Colonic mucosa (tissue), 4 donors: ENCODE measurements at regions not wholly inside any gene's neighbourhood (a gene's known extent, or its start where the extent isn't known, plus 50 kb on each side); places are given as distances from the start of the nearest gene placed in this dataset.

Source experiments
- DNase-seq: peaks from one replicate; pipeline ENCODE4 v3.0.0-alpha.2; 2020
- H3K27ac ChIP-seq: fragments of 200-600 bp; one replicate; pipeline ENCODE4 v1.8.0; 2021
- H3K27me3 ChIP-seq: fragments of 200-600 bp; one replicate; pipeline ENCODE4 v1.8.0; 2021
- H3K36me3 ChIP-seq: fragments of 200-600 bp; one replicate; pipeline ENCODE4 v1.8.0; 2021
- H3K4me1 ChIP-seq: fragments of 200-600 bp; one replicate; pipeline ENCODE4 v1.8.0; 2021; ENCODE audit warnings: mild to moderate bottlenecking
- H3K4me3 ChIP-seq: fragments of 200-600 bp; one replicate; pipeline ENCODE4 v1.8.0; 2021
- H3K9ac ChIP-seq, 2 donors: one replicate each; pipeline ENCODE4 v1.7.0; 2013; ENCODE audit warnings: control low read depth in 2 of 2, low read depth in 2 of 2, low read length in 2 of 2
- H3K9me3 ChIP-seq: fragments of 200-600 bp; one replicate; pipeline ENCODE4 v1.8.0; 2021
- CTCF ChIP-seq: fragments of 200-600 bp; IDR thresholded peaks from one replicate; pipeline ENCODE4 v1.8.0; 2022; ENCODE audit warnings: antibody characterized with exemption, mild to moderate bottlenecking
- intact Hi-C: fragments of 100-400 bp; cut with DNase I; formaldehyde crosslinking; loops from one replicate; pipeline ENCODE4 v1.14.1; 2022
- donor health status: healthy.
- donor health status: DM: no; HTN: no; CAD: no.
- donor health status: DM: no; HTN: no; CAD: no.

GRCh38 chrX:25640276-25640675 lies 497.9 kb upstream of the MAGEB18 start:
- H3K4me1 ChIP-seq, result no peaks in the 10 kb centered on the region

GRCh38 chrX:25646156-25646555 lies 492.0 kb upstream of the MAGEB18 start:
- Histone ChIP-seq H3K27me3 (no peaks in the 10 kb centered on the region), H3K9ac (no peak overlapping the region), H3K4me1 (no peaks in the 10 kb centered on the region), H3K9me3 (no peaks in the 10 kb centered on the region), H3K4me3 (no peak overlapping the region), H3K36me3 (no peaks in the 10 kb centered on the region), H3K27ac (no peak overlapping the region)
- intact Hi-C loops, result no loop called here
- no peak for DNase-seq
- TF ChIP-seq CTCF, result no peak

More at GRCh38 chrX:25640276-25640675, 497.9 kb upstream of the MAGEB18 start:
- no peak for DNase-seq
- H3K27ac ChIP-seq, result no peak overlapping the region
- H3K4me3 ChIP-seq, result no peak overlapping the region
- H3K27me3 ChIP-seq, result no peaks in the 10 kb centered on the region
- intact Hi-C loops, result no loop called here
- no peak for TF ChIP-seq CTCF
- H3K9ac ChIP-seq, result no peak overlapping the region
- H3K9me3 ChIP-seq, result no peaks in the 10 kb centered on the region
- no peaks in the 10 kb centered on the region for H3K36me3 ChIP-seq

GRCh38 chrX:25648790-25649189 lies 489.4 kb upstream of the MAGEB18 start:
- intact Hi-C loops, result no loop called here
- H3K4me1 ChIP-seq, result no peaks in the 10 kb centered on the region
- H3K36me3 ChIP-seq, result no peaks in the 10 kb centered on the region
- H3K9ac ChIP-seq, result no peak overlapping the region
- no peak overlapping the region for H3K4me3 ChIP-seq
- H3K9me3 ChIP-seq, result no peaks in the 10 kb centered on the region
- H3K27me3 ChIP-seq, result no peaks in the 10 kb centered on the region
- H3K27ac ChIP-seq, result no peak overlapping the region
- no peak for DNase-seq
- TF ChIP-seq CTCF, result no peak

GRCh38 chrX:25650216-25650820 lies 487.8 kb upstream of the MAGEB18 start:
- no peak for DNase-seq
- no peak overlapping the region for H3K27ac ChIP-seq
- no peak overlapping the region for H3K4me3 ChIP-seq
- no peaks in the 10 kb centered on the region for H3K4me1 ChIP-seq
- intact Hi-C loops, result no loop called here
- H3K9me3 ChIP-seq, result no peaks in the 10 kb centered on the region
- no peaks in the 10 kb centered on the region for H3K27me3 ChIP-seq
- H3K9ac ChIP-seq, result no peak overlapping the region
- TF ChIP-seq CTCF, result no peak
- no peaks in the 10 kb centered on the region for H3K36me3 ChIP-seq

GRCh38 chrX:25659317-25659716 lies 478.8 kb upstream of the MAGEB18 start:
- intact Hi-C loops, result no loop called here
- Histone ChIP-seq H3K9ac (no peak overlapping the region), H3K27ac (no peak overlapping the region), H3K4me3 (no peak overlapping the region), H3K36me3 (no peaks in the 10 kb centered on the region), H3K4me1 (no peaks in the 10 kb centered on the region), H3K27me3 (no peaks in the 10 kb centered on the region), H3K9me3 (no peaks in the 10 kb centered on the region)
- TF ChIP-seq CTCF, result no peak
- DNase-seq, result no peak
